GM19463 (cell line): ENCODE measurements at regions not wholly inside any gene's neighbourhood (a gene's known extent, or its start where the extent isn't known, plus 50 kb on each side); places are given as distances from the start of the nearest gene placed in this dataset.
"Not testable (repeated sequence)": the region's sequence is repeated elsewhere in the genome, so short reads cannot be mapped to it uniquely, and the experiment has no call there.

ENCODE experiments used
- ATAC-seq: cut with Tn5 transposase; IDR thresholded peaks from one replicate; pipeline ENCODE4 v1.9.1; 2021; ENCODE audit warnings: mild to moderate bottlenecking, moderate library complexity; ENCODE audit not compliant: unreplicated experiment

- ATAC-seq = no peak
These were observed 449.6 kb upstream of the HTR1E start for GRCh38 chr6:86487660-86488221.

GRCh38 chr6:86478316-86478715 is 459.0 kb upstream of the HTR1E start:
- not testable (repeated sequence) for ATAC-seq

GRCh38 chr6:86477500-86478148 is 459.7 kb upstream of the HTR1E start:
- ATAC-seq = no peak

GRCh38 chr6:86476311-86476710 is 461.0 kb upstream of the HTR1E start:
- no peak for ATAC-seq

- ATAC-seq = no peak
These were observed 463.2 kb upstream of the HTR1E start for GRCh38 chr6:86474081-86474480.

- ATAC-seq = no peak
These were observed 465.5 kb upstream of the HTR1E start for GRCh38 chr6:86471791-86472190.

- no peak for ATAC-seq
These were observed 477.4 kb upstream of the HTR1E start for GRCh38 chr6:86459978-86460377.

- ATAC-seq = no peak
These were observed 480.5 kb upstream of the HTR1E start for GRCh38 chr6:86456821-86457220.

- ATAC-seq = no peak
These were observed 484.1 kb upstream of the HTR1E start for GRCh38 chr6:86453232-86453631.

- no peak for ATAC-seq
These were observed 488.9 kb upstream of the HTR1E start for GRCh38 chr6:86448398-86448797.

GRCh38 chr6:86440608-86441007 is 496.7 kb upstream of the HTR1E start:
- ATAC-seq = no peak

- no peak for ATAC-seq
These were observed 513.8 kb upstream of the HTR1E start for GRCh38 chr6:86423571-86423970.

GRCh38 chr6:86412057-86412456 is 525.3 kb upstream of the HTR1E start:
- no peak for ATAC-seq

GRCh38 chr6:86407128-86407527 is 530.2 kb upstream of the HTR1E start:
- no peak for ATAC-seq

- ATAC-seq = not testable (repeated sequence)
These were observed 544.5 kb upstream of the HTR1E start for GRCh38 chr6:86392850-86393249.

- ATAC-seq = no peak
These were observed 556.7 kb upstream of the HTR1E start for GRCh38 chr6:86380571-86381125.

GRCh38 chr6:86357877-86358276 is 579.5 kb upstream of the HTR1E start:
- ATAC-seq = no peak

- no peak for ATAC-seq
These were observed 582.1 kb upstream of the HTR1E start for GRCh38 chr6:86355271-86355670.

GRCh38 chr6:86331919-86332318 is 605.4 kb upstream of the HTR1E start:
- no peak for ATAC-seq

- ATAC-seq = no peak
These were observed 606.0 kb upstream of the HTR1E start for GRCh38 chr6:86331265-86331840.

GRCh38 chr6:86306210-86306609 is 631.1 kb upstream of the HTR1E start:
- ATAC-seq = no peak

GRCh38 chr6:86285876-86286275 is 643.2 kb upstream of the SYNCRIP start:
- no peak for ATAC-seq
